H1 (cell line): ENCODE measurements at regions not wholly inside any gene's neighbourhood (a gene's known extent, or its start where the extent isn't known, plus 50 kb on each side); places are given as distances from the start of the nearest gene placed in this dataset.

ENCODE experiments used
- ATF2 ChIP-seq: IDR thresholded peaks from 2 replicates; pipeline ENCODE4 v1.6.1; 2012; ENCODE audit warnings: low read length, inconsistent platforms
- CHD7 ChIP-seq: fragments of 300-600 bp; sonication (generic); IDR thresholded peaks from 2 replicates; pipeline ENCODE4 v1.7.1; 2012; ENCODE audit warnings: low read length, moderate library complexity, mild to moderate bottlenecking, inconsistent platforms; ENCODE audit not compliant: insufficient replicate concordance
- CTBP2 ChIP-seq: IDR thresholded peaks from 2 replicates; pipeline ENCODE4 v1.7.0; 2011; ENCODE audit warnings: borderline replicate concordance, mild to moderate bottlenecking, moderate library complexity, mixed read lengths, low read length; ENCODE audit not compliant: insufficient read depth, insufficient read length
- EGR1 ChIP-seq: IDR thresholded peaks from 2 replicates; pipeline ENCODE4 v1.6.1; 2011; ENCODE audit warnings: low read depth, low read length, borderline replicate concordance
- JUN ChIP-seq: IDR thresholded peaks from 2 replicates; pipeline ENCODE4 v1.6.1; 2011; ENCODE audit warnings: low read depth, mild to moderate bottlenecking, improper control_type of control experiment, low read length
- KDM5A ChIP-seq: fragments of 200-600 bp; IDR thresholded peaks from 2 replicates; pipeline ENCODE4 v1.7.1; 2012; ENCODE audit warnings: mild to moderate bottlenecking, low read length, inconsistent platforms, mixed read lengths
- SP4 ChIP-seq: IDR thresholded peaks from 2 replicates; pipeline ENCODE4 v1.6.1; 2012; ENCODE audit warnings: low read length, inconsistent platforms
- TBP ChIP-seq: IDR thresholded peaks from 2 replicates; pipeline ENCODE4 v1.6.1; 2011; ENCODE audit warnings: low read depth, low read length, improper control_type of control experiment

- TF ChIP-seq CHD7 = no peak
- TF ChIP-seq EGR1 = no peak
- no peak for TF ChIP-seq KDM5A
- no peak for TF ChIP-seq TBP
- no peak for TF ChIP-seq SP4
- no peak for TF ChIP-seq JUN
- no peak for TF ChIP-seq ATF2
- TF ChIP-seq CTBP2 = no peak
Measured at GRCh38 chr1:191025896-191026642, 548.4 kb upstream of the BRINP3 start (continued).
